Activated CD4-positive, alpha-beta memory T cell treated with anti-CD3 and anti-CD28 coated beads for 36 hours (primary cell): ENCODE measurements at regions not wholly inside any gene's neighbourhood (a gene's known extent, or its start where the extent isn't known, plus 50 kb on each side); places are given as distances from the start of the nearest gene placed in this dataset.

Experiments
- CTCF ChIA-PET: fragments of 350-600 bp; sonication (Branson Sonifier 250); formaldehyde crosslinking; loops from one replicate; lab custom pipeline; 2021; ENCODE audit warnings: antibody characterized with exemption, inconsistent platforms; lab: Charles Lee
- POLR2A ChIA-PET: fragments of 350-600 bp; sonication (Branson Sonifier 250); formaldehyde crosslinking; loops from one replicate; lab custom pipeline; 2021; ENCODE audit warnings: antibody characterized with exemption; lab: Charles Lee
- DNase-seq: peaks from one replicate; pipeline ENCODE4 v3.0.0-alpha.2; 2020
- H3K27ac Mint-ChIP-seq: one replicate; pipeline ENCODE4 v1.8.0; 2021; ENCODE audit warnings: mixed read lengths
- H3K27me3 Mint-ChIP-seq: one replicate; pipeline ENCODE4 v1.8.0; 2021; ENCODE audit warnings: mixed read lengths
- H3K36me3 Mint-ChIP-seq: one replicate; pipeline ENCODE4 v1.8.0; 2021; ENCODE audit warnings: mixed read lengths
- H3K4me1 Mint-ChIP-seq: one replicate; pipeline ENCODE4 v1.8.0; 2021; ENCODE audit warnings: low read depth, mixed read lengths
- H3K4me3 Mint-ChIP-seq: one replicate; pipeline ENCODE4 v1.8.0; 2021; ENCODE audit warnings: mild to moderate bottlenecking, mixed read lengths
- H3K9me3 Mint-ChIP-seq: one replicate; pipeline ENCODE4 v1.8.0; 2021; ENCODE audit warnings: mixed read lengths
- intact Hi-C: fragments of 100-400 bp; cut with micrococcal nuclease; formaldehyde crosslinking; loops from one replicate; pipeline ENCODE4 v1.15.1; 2023

- Mint-ChIP-seq H3K9me3 (no peaks in the 10 kb centered on the region), H3K27me3 (peaks cover 6% of the 10 kb centered on the region), H3K4me1 (no peaks in the 10 kb centered on the region), H3K36me3 (no peaks in the 10 kb centered on the region), H3K27ac (no peak overlapping the region), H3K4me3 (no peak overlapping the region)
- intact Hi-C loops: no loop called here
- POLR2A ChIA-PET: no interaction called here
- DNase-seq: no peak
- CTCF ChIA-PET: no interaction called here
Observed at GRCh38 chr16:55003306-55003705, 72.6 kb downstream of the IRX5 start.

- intact Hi-C loops: no loop called here
- H3K4me3 Mint-ChIP-seq: no peak overlapping the region
- peaks cover 4% of the 10 kb centered on the region for H3K27me3 Mint-ChIP-seq
- H3K9me3 Mint-ChIP-seq: no peaks in the 10 kb centered on the region
- no peaks in the 10 kb centered on the region for H3K4me1 Mint-ChIP-seq
- DNase-seq: no peak
- H3K27ac Mint-ChIP-seq: no peak overlapping the region
- no peaks in the 10 kb centered on the region for H3K36me3 Mint-ChIP-seq
- CTCF ChIA-PET: no interaction called here
- POLR2A ChIA-PET: no interaction called here
Observed at GRCh38 chr16:55003916-55004315, 73.3 kb downstream of the IRX5 start.

- POLR2A ChIA-PET: no interaction called here
- Mint-ChIP-seq H3K27me3 (peaks cover 4% of the 10 kb centered on the region), H3K4me1 (no peaks in the 10 kb centered on the region), H3K4me3 (no peak overlapping the region), H3K9me3 (no peaks in the 10 kb centered on the region), H3K27ac (no peak overlapping the region), H3K36me3 (no peaks in the 10 kb centered on the region)
- intact Hi-C loops: no loop called here
- DNase-seq: no peak
- CTCF ChIA-PET: no interaction called here
Observed at GRCh38 chr16:55007504-55007903, 76.8 kb downstream of the IRX5 start.

- intact Hi-C loops: no loop called here
- Mint-ChIP-seq H3K4me3 (no peak overlapping the region), H3K36me3 (no peaks in the 10 kb centered on the region), H3K27ac (no peak overlapping the region), H3K9me3 (no peaks in the 10 kb centered on the region), H3K4me1 (no peaks in the 10 kb centered on the region), H3K27me3 (peaks cover 3% of the 10 kb centered on the region)
- ChIA-PET CTCF (no interaction called here), POLR2A (no interaction called here)
- DNase-seq: no peak
Observed at GRCh38 chr16:55008836-55009510, 78.3 kb downstream of the IRX5 start.

- Mint-ChIP-seq H3K9me3 (no peaks in the 10 kb centered on the region), H3K4me1 (no peaks in the 10 kb centered on the region), H3K27me3 (peaks cover 2% of the 10 kb centered on the region), H3K4me3 (no peak overlapping the region), H3K27ac (no peak overlapping the region), H3K36me3 (no peaks in the 10 kb centered on the region)
- intact Hi-C loops: no loop called here
- DNase-seq: no peak
- ChIA-PET POLR2A (no interaction called here), CTCF (no interaction called here)
Observed at GRCh38 chr16:55009581-55009980, 78.9 kb downstream of the IRX5 start.

- POLR2A ChIA-PET: no interaction called here
Observed at GRCh38 chr16:55010492-55011160, 80.0 kb downstream of the IRX5 start.

GRCh38 chr16:55012362-55012761 lies 81.7 kb downstream of the IRX5 start:
- intact Hi-C loops: no loop called here
- Mint-ChIP-seq H3K27ac (no peak overlapping the region), H3K27me3 (peaks cover 3% of the 10 kb centered on the region), H3K36me3 (no peaks in the 10 kb centered on the region), H3K4me1 (no peaks in the 10 kb centered on the region), H3K9me3 (no peaks in the 10 kb centered on the region), H3K4me3 (no peak overlapping the region)
- DNase-seq: no peak
- POLR2A ChIA-PET: no interaction called here
- CTCF ChIA-PET: no interaction called here

More at GRCh38 chr16:55010492-55011160, 80.0 kb downstream of the IRX5 start:
- H3K4me1 Mint-ChIP-seq: no peaks in the 10 kb centered on the region
- CTCF ChIA-PET: no interaction called here
- no peaks in the 10 kb centered on the region for H3K36me3 Mint-ChIP-seq
- H3K27me3 Mint-ChIP-seq: peaks cover 2% of the 10 kb centered on the region
- H3K9me3 Mint-ChIP-seq: no peaks in the 10 kb centered on the region
- DNase-seq: no peak
- no peak overlapping the region for H3K4me3 Mint-ChIP-seq
- H3K27ac Mint-ChIP-seq: no peak overlapping the region
- intact Hi-C loops: no loop called here

- H3K4me1 Mint-ChIP-seq: no peaks in the 10 kb centered on the region
- no peaks in the 10 kb centered on the region for H3K9me3 Mint-ChIP-seq
- H3K27ac Mint-ChIP-seq: no peak overlapping the region
- H3K27me3 Mint-ChIP-seq: peaks cover 2% of the 10 kb centered on the region
- CTCF ChIA-PET: no interaction called here
- no peak for DNase-seq
- H3K4me3 Mint-ChIP-seq: no peak overlapping the region
- intact Hi-C loops: no loop called here
- no peaks in the 10 kb centered on the region for H3K36me3 Mint-ChIP-seq
- POLR2A ChIA-PET: no interaction called here
Observed at GRCh38 chr16:55012793-55013192, 82.1 kb downstream of the IRX5 start.

- Mint-ChIP-seq H3K4me3 (no peak overlapping the region), H3K36me3 (no peaks in the 10 kb centered on the region), H3K27ac (no peak overlapping the region), H3K9me3 (no peaks in the 10 kb centered on the region), H3K4me1 (no peaks in the 10 kb centered on the region), H3K27me3 (peaks cover 2% of the 10 kb centered on the region)
- CTCF ChIA-PET: no interaction called here
- intact Hi-C loops: no loop called here
- DNase-seq: no peak
- POLR2A ChIA-PET: no interaction called here
Observed at GRCh38 chr16:55014022-55014421, 83.4 kb downstream of the IRX5 start.

- Mint-ChIP-seq H3K4me1 (no peaks in the 10 kb centered on the region), H3K27me3 (peaks cover 2% of the 10 kb centered on the region), H3K27ac (no peak overlapping the region), H3K36me3 (no peaks in the 10 kb centered on the region), H3K4me3 (no peak overlapping the region), H3K9me3 (no peaks in the 10 kb centered on the region)
- no peak for DNase-seq
- ChIA-PET POLR2A (no interaction called here), CTCF (no interaction called here)
- intact Hi-C loops: no loop called here
Observed at GRCh38 chr16:55015181-55015913, 84.7 kb downstream of the IRX5 start.

- Mint-ChIP-seq H3K4me3 (no peak overlapping the region), H3K36me3 (no peaks in the 10 kb centered on the region), H3K27me3 (peaks cover 4% of the 10 kb centered on the region), H3K4me1 (no peaks in the 10 kb centered on the region), H3K27ac (no peak overlapping the region), H3K9me3 (no peaks in the 10 kb centered on the region)
- intact Hi-C loops: no loop called here
- CTCF ChIA-PET: interaction anchor here (0.5 kb wide), 1 partner anchor 236 kb away, joined by 4 read pairs; no protein-coding TSS in a partner anchor
- DNase-seq: no peak
- POLR2A ChIA-PET: no interaction called here
Observed at GRCh38 chr16:55016515-55016914, 85.8 kb downstream of the IRX5 start.

GRCh38 chr16:55017321-55017720 lies 86.7 kb downstream of the IRX5 start:
- no peak for DNase-seq
- intact Hi-C loops: no loop called here
- Mint-ChIP-seq H3K27me3 (peaks cover 8% of the 10 kb centered on the region), H3K9me3 (no peaks in the 10 kb centered on the region), H3K27ac (no peak overlapping the region), H3K36me3 (no peaks in the 10 kb centered on the region), H3K4me3 (no peak overlapping the region), H3K4me1 (no peaks in the 10 kb centered on the region)
- POLR2A ChIA-PET: no interaction called here
- CTCF ChIA-PET: no interaction called here
